ENCODE measurements at regions not wholly inside any gene's neighbourhood (a gene's known extent, or its start where the extent isn't known, plus 50 kb on each side); places are given as distances from the start of the nearest gene placed in this dataset.

DNA sequence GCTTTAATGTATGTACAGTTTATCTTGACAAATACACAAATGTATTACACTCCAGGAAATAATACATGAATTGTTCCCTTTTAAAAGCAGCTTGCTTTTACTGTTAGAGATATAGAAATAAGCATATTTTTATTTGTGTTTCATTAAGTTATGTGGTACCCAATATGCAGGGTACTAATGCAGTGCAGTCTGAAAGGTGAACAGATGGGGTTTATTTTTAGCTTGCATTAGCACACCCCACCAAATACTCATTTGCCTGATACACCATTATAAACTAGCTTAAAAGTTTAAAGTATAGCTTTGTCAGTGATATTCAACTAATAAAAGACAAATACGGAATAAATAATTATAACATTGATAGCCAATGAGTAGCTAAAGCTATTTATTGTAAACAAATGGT is 394.7 kb upstream of the ZNF804A start:
- Histone ChIP-seq H3K36me3 (ENCODE audit: insufficient read depth, low read length) (no peaks in the 10 kb centered on the region), H2AFZ (ENCODE audit: low read length, unreplicated experiment) (no peak overlapping the region), H3K27me3 (ENCODE audit: insufficient read depth, low read length) (no peaks in the 10 kb centered on the region), H3K4me1 (ENCODE audit: control insufficient read depth, insufficient read depth, low read length, unreplicated experiment) (no peaks in the 10 kb centered on the region), H3K4me3 (ENCODE audit: low read depth, low read length) (no peak overlapping the region), H3K79me2 (ENCODE audit: control insufficient read depth, insufficient read depth, low read length, unreplicated experiment) (no peaks in the 10 kb centered on the region), H3K27ac (ENCODE audit: low read depth, low read length) (no peak overlapping the region)

DNA sequence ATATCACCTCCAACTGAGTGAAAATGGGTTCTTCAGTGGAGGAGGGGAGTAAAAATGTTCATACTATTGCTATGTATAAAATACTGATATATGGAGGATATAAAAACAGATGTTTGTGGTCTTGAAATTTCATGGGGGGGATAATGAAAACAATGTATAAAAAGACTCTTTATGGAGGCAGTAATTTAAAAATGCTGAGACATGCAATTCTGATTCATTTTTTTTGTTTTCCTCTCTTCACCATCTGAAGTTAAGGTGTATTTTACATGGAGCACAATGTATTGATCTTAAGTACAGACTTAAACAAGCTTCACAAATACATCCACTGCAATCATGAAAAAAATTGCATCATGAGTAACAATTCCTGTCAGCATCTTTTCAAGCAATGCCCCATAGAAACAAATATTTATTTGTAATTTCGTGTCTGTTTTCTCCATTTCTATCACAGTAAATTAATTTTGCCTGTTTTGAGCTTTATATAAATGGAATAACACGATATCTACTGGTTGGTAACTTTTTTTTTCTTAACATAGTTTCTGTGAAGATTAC is 393.2 kb upstream of the ZNF804A start:
- Histone ChIP-seq H3K27ac (ENCODE audit: low read depth, low read length) (no peak overlapping the region), H3K4me1 (ENCODE audit: control insufficient read depth, insufficient read depth, low read length, unreplicated experiment) (no peaks in the 10 kb centered on the region), H3K4me3 (ENCODE audit: low read depth, low read length) (no peak overlapping the region), H3K79me2 (ENCODE audit: control insufficient read depth, insufficient read depth, low read length, unreplicated experiment) (no peaks in the 10 kb centered on the region), H3K27me3 (ENCODE audit: insufficient read depth, low read length) (no peaks in the 10 kb centered on the region), H2AFZ (ENCODE audit: low read length, unreplicated experiment) (no peak overlapping the region), H3K36me3 (ENCODE audit: insufficient read depth, low read length) (no peaks in the 10 kb centered on the region)

DNA sequence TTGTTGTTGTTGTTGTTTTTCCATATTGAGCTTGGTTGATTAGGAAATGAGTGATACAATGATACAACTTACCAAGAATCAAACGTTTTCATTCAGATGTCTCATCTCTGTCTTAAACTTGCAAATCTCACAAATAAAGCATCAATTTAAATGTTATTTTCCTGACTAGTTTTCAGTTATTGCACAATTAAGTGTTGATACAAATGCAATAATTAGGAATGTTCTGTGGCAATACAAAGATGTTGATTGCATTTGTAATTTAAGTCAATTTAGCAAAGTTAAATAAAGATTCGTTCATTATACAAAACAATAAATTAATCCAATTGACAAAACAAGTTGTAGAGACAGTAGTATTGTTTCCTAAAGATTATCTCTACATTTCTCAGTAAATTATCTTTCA is 392.3 kb upstream of the ZNF804A start:
- Histone ChIP-seq H3K4me1 (ENCODE audit: control insufficient read depth, insufficient read depth, low read length, unreplicated experiment) (no peaks in the 10 kb centered on the region), H3K36me3 (ENCODE audit: insufficient read depth, low read length) (no peaks in the 10 kb centered on the region), H3K27ac (ENCODE audit: low read depth, low read length) (no peak overlapping the region), H2AFZ (ENCODE audit: low read length, unreplicated experiment) (no peak overlapping the region), H3K4me3 (ENCODE audit: low read depth, low read length) (no peak overlapping the region), H3K79me2 (ENCODE audit: control insufficient read depth, insufficient read depth, low read length, unreplicated experiment) (no peaks in the 10 kb centered on the region), H3K27me3 (ENCODE audit: insufficient read depth, low read length) (no peaks in the 10 kb centered on the region)

DNA sequence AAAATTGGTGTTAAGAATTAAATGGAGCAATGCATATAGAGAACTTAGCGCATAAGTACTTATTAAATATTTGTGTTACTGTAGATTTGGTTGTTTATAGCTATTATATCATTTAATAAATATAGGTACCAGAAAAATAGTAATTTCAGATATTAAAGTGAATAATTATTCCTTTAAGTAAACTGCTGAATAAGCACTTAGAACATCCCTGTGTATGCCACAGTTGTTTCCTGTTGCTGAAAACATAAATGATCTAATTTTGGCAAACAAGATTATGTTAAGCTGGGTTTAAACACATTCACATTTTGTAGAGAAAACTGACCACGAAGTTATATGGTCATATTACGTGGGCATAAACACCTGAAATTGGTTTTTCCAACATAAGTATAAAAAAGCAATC is 388.0 kb upstream of the ZNF804A start:
- H3K27me3 ChIP-seq (ENCODE audit: insufficient read depth, low read length): no peaks in the 10 kb centered on the region
- no peak overlapping the region for H3K27ac ChIP-seq (ENCODE audit: low read depth, low read length)
- no peaks in the 10 kb centered on the region for H3K4me1 ChIP-seq (ENCODE audit: control insufficient read depth, insufficient read depth, low read length, unreplicated experiment)
- H3K4me3 ChIP-seq (ENCODE audit: low read depth, low read length): no peak overlapping the region
- H2AFZ ChIP-seq (ENCODE audit: low read length, unreplicated experiment): no peak overlapping the region
- H3K36me3 ChIP-seq (ENCODE audit: insufficient read depth, low read length): no peaks in the 10 kb centered on the region
- H3K79me2 ChIP-seq (ENCODE audit: control insufficient read depth, insufficient read depth, low read length, unreplicated experiment): no peaks in the 10 kb centered on the region

DNA sequence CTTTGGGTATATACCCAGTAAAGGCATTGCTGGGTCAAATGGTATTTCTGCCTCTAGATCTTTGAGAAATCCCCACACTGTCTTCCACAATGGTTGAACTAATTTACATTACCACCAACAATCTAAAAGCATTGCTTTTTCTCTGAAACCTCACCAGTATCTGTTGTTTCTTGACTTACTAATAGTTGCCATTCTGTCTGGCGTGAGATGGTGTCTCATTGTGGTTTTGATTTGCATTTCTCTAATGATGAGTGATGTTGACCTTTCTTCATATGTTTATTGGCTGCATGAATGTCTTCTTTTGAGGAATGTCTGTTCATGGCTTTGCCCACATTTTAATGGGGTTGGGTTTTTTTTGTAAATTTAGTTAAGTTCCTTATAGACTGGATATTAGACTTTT is 382.6 kb upstream of the ZNF804A start:
- H3K4me1 ChIP-seq (ENCODE audit: control insufficient read depth, insufficient read depth, low read length, unreplicated experiment): no peaks in the 10 kb centered on the region
- H3K27me3 ChIP-seq (ENCODE audit: insufficient read depth, low read length): no peaks in the 10 kb centered on the region
- H3K36me3 ChIP-seq (ENCODE audit: insufficient read depth, low read length): no peaks in the 10 kb centered on the region
- H3K27ac ChIP-seq (ENCODE audit: low read depth, low read length): no peak overlapping the region
- no peaks in the 10 kb centered on the region for H3K79me2 ChIP-seq (ENCODE audit: control insufficient read depth, insufficient read depth, low read length, unreplicated experiment)
- H2AFZ ChIP-seq (ENCODE audit: low read length, unreplicated experiment): no peak overlapping the region
- H3K4me3 ChIP-seq (ENCODE audit: low read depth, low read length): no peak overlapping the region

DNA sequence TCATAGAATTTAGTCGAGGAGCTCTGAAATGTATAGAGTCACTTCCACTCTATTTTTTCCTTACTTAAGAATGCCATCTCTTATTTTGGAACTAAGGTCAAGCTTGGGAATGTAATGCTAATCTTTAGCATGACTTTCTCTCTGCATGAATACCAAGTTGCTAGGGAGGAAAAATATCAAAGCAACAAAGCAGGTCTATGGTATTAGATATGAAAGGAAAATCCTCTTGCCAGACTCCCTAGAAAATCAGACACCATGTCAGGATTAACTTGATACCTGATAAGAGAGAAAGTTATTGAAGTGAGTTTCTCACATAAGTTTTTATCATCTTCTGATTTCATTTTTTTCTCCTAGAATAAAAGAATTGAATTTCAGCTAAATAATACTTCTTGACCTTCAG is 341.7 kb upstream of the ZNF804A start:
- Histone ChIP-seq H2AFZ (ENCODE audit: low read length, unreplicated experiment) (no peak overlapping the region), H3K4me1 (ENCODE audit: control insufficient read depth, insufficient read depth, low read length, unreplicated experiment) (no peaks in the 10 kb centered on the region), H3K36me3 (ENCODE audit: insufficient read depth, low read length) (no peaks in the 10 kb centered on the region), H3K27me3 (ENCODE audit: insufficient read depth, low read length) (no peaks in the 10 kb centered on the region), H3K79me2 (ENCODE audit: control insufficient read depth, insufficient read depth, low read length, unreplicated experiment) (no peaks in the 10 kb centered on the region), H3K27ac (ENCODE audit: low read depth, low read length) (no peak overlapping the region), H3K4me3 (ENCODE audit: low read depth, low read length) (no peak overlapping the region)

DNA sequence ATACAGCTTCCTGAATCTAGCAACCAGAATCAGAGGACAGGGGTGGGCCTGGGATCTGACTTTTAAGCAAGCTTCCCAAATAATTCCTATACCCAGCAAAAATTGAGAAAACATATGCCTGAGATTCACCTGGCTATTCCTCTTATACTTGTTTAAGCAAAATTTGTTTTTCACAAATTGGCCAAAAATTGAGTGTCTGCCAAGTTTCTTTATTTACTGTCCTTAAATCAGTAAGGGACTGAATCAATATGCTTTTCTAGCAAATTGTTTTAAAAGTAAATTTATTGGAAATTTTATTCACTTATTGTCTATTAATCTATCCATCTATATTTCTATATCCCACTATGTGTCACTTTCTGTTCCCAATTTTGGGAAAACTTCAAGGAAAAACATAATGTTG is 337.0 kb upstream of the ZNF804A start:
- no peak overlapping the region for H3K4me3 ChIP-seq (ENCODE audit: low read depth, low read length)
- H3K27me3 ChIP-seq (ENCODE audit: insufficient read depth, low read length): no peaks in the 10 kb centered on the region
- H2AFZ ChIP-seq (ENCODE audit: low read length, unreplicated experiment): no peak overlapping the region
- H3K79me2 ChIP-seq (ENCODE audit: control insufficient read depth, insufficient read depth, low read length, unreplicated experiment): no peaks in the 10 kb centered on the region
- no peaks in the 10 kb centered on the region for H3K36me3 ChIP-seq (ENCODE audit: insufficient read depth, low read length)
- H3K4me1 ChIP-seq (ENCODE audit: control insufficient read depth, insufficient read depth, low read length, unreplicated experiment): no peaks in the 10 kb centered on the region
- H3K27ac ChIP-seq (ENCODE audit: low read depth, low read length): no peak overlapping the region

DNA sequence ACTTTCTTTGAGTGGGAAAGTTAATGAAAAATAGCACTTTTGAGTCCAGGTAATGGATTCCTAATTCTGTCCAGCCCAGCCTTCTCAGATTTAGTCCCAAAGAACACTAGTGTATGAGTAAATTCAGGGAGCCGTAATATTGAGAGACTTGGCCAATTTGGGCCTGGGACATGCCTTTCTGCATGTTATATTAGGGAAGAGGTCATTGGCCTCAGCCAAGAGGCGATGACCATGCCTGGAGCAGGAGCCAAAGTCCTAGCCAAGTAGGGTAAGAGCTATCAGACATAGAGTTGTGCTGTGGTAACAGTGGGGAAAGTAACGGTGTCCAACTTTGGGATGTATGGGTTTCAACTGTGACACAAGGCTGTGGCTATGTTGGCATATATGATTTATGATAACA is 336.5 kb upstream of the ZNF804A start:
- no peaks in the 10 kb centered on the region for H3K4me1 ChIP-seq (ENCODE audit: control insufficient read depth, insufficient read depth, low read length, unreplicated experiment)
- no peak overlapping the region for H2AFZ ChIP-seq (ENCODE audit: low read length, unreplicated experiment)
- no peaks in the 10 kb centered on the region for H3K36me3 ChIP-seq (ENCODE audit: insufficient read depth, low read length)
- H3K4me3 ChIP-seq (ENCODE audit: low read depth, low read length): no peak overlapping the region
- no peak overlapping the region for H3K27ac ChIP-seq (ENCODE audit: low read depth, low read length)
- H3K27me3 ChIP-seq (ENCODE audit: insufficient read depth, low read length): no peaks in the 10 kb centered on the region
- no peaks in the 10 kb centered on the region for H3K79me2 ChIP-seq (ENCODE audit: control insufficient read depth, insufficient read depth, low read length, unreplicated experiment)

DNA sequence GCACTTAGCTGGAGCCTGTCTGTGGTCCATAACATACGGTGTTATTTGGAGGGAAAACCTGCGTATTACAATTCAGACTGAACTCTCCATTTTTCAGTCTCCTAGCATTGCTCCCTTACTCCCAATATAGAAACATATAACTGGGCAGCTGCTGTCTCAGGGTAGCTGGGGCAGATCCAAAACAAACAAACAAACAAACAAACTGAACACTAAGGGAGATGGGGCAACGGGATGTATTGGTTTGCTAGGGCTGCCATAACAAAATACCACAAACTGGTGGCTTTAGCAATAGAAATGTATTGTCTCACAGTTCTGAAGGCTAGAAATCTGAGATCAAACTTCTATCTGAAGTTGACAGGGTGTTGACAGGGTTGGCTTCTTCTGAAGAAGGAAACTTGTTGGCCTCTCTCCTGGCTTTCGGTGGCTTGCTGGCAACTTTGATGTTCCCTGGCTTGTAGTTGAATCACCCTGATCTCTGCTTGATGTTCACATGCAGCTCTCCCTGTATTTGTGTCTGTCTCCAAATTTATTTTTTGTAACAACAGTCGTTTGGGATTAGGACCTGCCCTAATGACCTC is 329.3 kb upstream of the ZNF804A start:
- no peak overlapping the region for H3K27ac ChIP-seq (ENCODE audit: low read depth, low read length)
- H3K79me2 ChIP-seq (ENCODE audit: control insufficient read depth, insufficient read depth, low read length, unreplicated experiment): no peaks in the 10 kb centered on the region
- no peak overlapping the region for H3K4me3 ChIP-seq (ENCODE audit: low read depth, low read length)
- no peaks in the 10 kb centered on the region for H3K36me3 ChIP-seq (ENCODE audit: insufficient read depth, low read length)
- H2AFZ ChIP-seq (ENCODE audit: low read length, unreplicated experiment): no peak overlapping the region
- H3K4me1 ChIP-seq (ENCODE audit: control insufficient read depth, insufficient read depth, low read length, unreplicated experiment): no peaks in the 10 kb centered on the region
- H3K27me3 ChIP-seq (ENCODE audit: insufficient read depth, low read length): no peaks in the 10 kb centered on the region

DNA sequence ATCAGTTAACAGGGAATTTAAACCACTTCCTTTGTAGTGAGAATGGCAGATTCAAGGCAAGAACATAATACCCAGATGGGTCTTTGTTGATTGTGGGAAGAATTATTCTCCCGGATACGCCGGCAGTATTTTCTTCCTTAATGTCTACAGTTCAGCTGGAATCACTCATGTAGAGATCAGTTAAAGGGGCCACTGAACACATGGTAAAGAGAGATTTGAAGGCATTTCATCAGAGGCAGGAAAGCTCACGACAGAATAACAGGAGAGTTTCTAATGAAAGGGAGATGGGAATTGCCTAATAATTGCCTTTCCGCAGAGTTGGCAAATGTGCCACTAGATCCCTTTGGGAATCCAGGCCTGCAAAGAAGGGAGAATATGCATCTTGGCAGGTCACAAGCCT is 327.7 kb upstream of the ZNF804A start:
- Histone ChIP-seq H3K27me3 (ENCODE audit: insufficient read depth, low read length) (no peaks in the 10 kb centered on the region), H2AFZ (ENCODE audit: low read length, unreplicated experiment) (no peak overlapping the region), H3K4me3 (ENCODE audit: low read depth, low read length) (no peak overlapping the region), H3K79me2 (ENCODE audit: control insufficient read depth, insufficient read depth, low read length, unreplicated experiment) (no peaks in the 10 kb centered on the region), H3K27ac (ENCODE audit: low read depth, low read length) (no peak overlapping the region), H3K4me1 (ENCODE audit: control insufficient read depth, insufficient read depth, low read length, unreplicated experiment) (no peaks in the 10 kb centered on the region), H3K36me3 (ENCODE audit: insufficient read depth, low read length) (no peaks in the 10 kb centered on the region)

DNA sequence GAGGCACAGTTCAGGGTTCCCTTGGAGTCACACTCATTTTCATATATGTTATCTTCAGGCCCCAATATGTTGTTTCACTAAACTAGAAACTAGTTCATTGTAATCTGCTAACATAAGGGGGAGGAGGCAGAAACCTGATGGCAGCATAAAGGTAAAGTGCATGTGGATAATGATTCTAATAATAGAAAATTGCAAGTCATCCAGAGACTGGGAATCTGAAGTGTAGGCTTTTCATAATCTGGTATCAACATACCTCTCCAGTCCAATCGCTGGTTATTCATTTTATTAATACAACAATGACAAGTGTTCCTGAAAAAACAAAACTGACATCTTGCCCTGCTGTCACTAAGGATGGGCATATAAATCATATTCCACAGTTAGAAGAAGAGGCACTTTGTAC is 326.3 kb upstream of the ZNF804A start:
- H3K27me3 ChIP-seq (ENCODE audit: insufficient read depth, low read length): no peaks in the 10 kb centered on the region
- H3K4me3 ChIP-seq (ENCODE audit: low read depth, low read length): no peak overlapping the region
- H3K4me1 ChIP-seq (ENCODE audit: control insufficient read depth, insufficient read depth, low read length, unreplicated experiment): no peaks in the 10 kb centered on the region
- no peaks in the 10 kb centered on the region for H3K36me3 ChIP-seq (ENCODE audit: insufficient read depth, low read length)
- no peaks in the 10 kb centered on the region for H3K79me2 ChIP-seq (ENCODE audit: control insufficient read depth, insufficient read depth, low read length, unreplicated experiment)
- H2AFZ ChIP-seq (ENCODE audit: low read length, unreplicated experiment): no peak overlapping the region
- no peak overlapping the region for H3K27ac ChIP-seq (ENCODE audit: low read depth, low read length)

All from ACC112 (cell line).